ENCODE measurements at regions not wholly inside any gene's neighbourhood (a gene's known extent, or its start where the extent isn't known, plus 50 kb on each side); places are given as distances from the start of the nearest gene placed in this dataset.

- Histone ChIP-seq H3K36me3 (replicated peaks in 1 of 2; ENCODE audit: control insufficient read depth in 1 of 2, insufficient read depth in 2 of 2, low read length in 2 of 2) (no peaks in the 10 kb centered on the region), H2AFZ (ENCODE audit: insufficient read depth, low read depth, low read length, poor library complexity, severe bottlenecking) (no peak overlapping the region), H3K79me2 (ENCODE audit: insufficient read depth, low read length) (no peaks in the 10 kb centered on the region), H3K9me3 (replicated peaks in 1 of 2; ENCODE audit: control insufficient read depth in 1 of 2, insufficient read depth in 1 of 2, low read length in 2 of 2) (peaks cover 0 to 15% of the 10 kb centered on the region in 2 donors), H3K4me3 (replicated peaks in 1 of 3; ENCODE audit: low read depth in 2 of 3, low read length in 3 of 3) (no peak overlapping the region), H4K20me1 (ENCODE audit: insufficient read depth, low read length) (no peaks in the 10 kb centered on the region), H3K27ac (ENCODE audit: low read depth in 1 of 2, low read length in 2 of 2) (no peak overlapping the region), H3K4me2 (replicated peaks; ENCODE audit: extremely low read depth, low read length, poor library complexity, severe bottlenecking) (no peak overlapping the region), H3K4me1 (ENCODE audit: control insufficient read depth in 1 of 2, insufficient read depth in 2 of 2, low read length in 2 of 2) (no peaks in the 10 kb centered on the region), H3K9ac (ENCODE audit: insufficient read depth, low read length, poor library complexity, severe bottlenecking) (no peak overlapping the region), H3K27me3 (ENCODE audit: control insufficient read depth in 2 of 2, insufficient read depth in 2 of 2, low read length in 2 of 2) (no peaks in the 10 kb centered on the region)
- intact Hi-C loops (cut with micrococcal nuclease) = no loop called here
- no peaks in the 10 kb centered on the region for H3K4me1 Mint-ChIP-seq
- H3K27ac Mint-ChIP-seq = no peak overlapping the region
- H3K27me3 Mint-ChIP-seq (ENCODE audit: low read depth in 3 of 3) = peaks cover 0 to 5% (median 0%) of the 10 kb centered on the region in 3 donors
- WGBS (ENCODE audit: insufficient coverage) = no CpG with 5 or more reads among the region's 2 CpGs
- no peak for DNase-seq
- no peak for TF ChIP-seq CTCF (IDR thresholded peaks at IDR 0.05)
- peaks cover 0 to 8% (median 2%) of the 10 kb centered on the region in 7 donors for H3K9me3 Mint-ChIP-seq
- H3K4me3 Mint-ChIP-seq = no peak overlapping the region
- no peaks in the 10 kb centered on the region for H3K36me3 Mint-ChIP-seq
Observed at GRCh38 chr12:30178916-30179315, 395.2 kb upstream of the TMTC1 start.

- H3K27me3 Mint-ChIP-seq (ENCODE audit: low read depth in 3 of 3) = peaks cover 2 to 13% (median 3%) of the 10 kb centered on the region in 3 donors
- Histone ChIP-seq H3K4me2 (replicated peaks; ENCODE audit: extremely low read depth, low read length, poor library complexity, severe bottlenecking) (no peak overlapping the region), H3K79me2 (ENCODE audit: insufficient read depth, low read length) (no peaks in the 10 kb centered on the region), H3K9me3 (replicated peaks in 1 of 2; ENCODE audit: control insufficient read depth in 1 of 2, insufficient read depth in 1 of 2, low read length in 2 of 2) (peaks cover 11 to 14% of the 10 kb centered on the region in 2 donors), H3K9ac (ENCODE audit: insufficient read depth, low read length, poor library complexity, severe bottlenecking) (no peak overlapping the region), H3K4me3 (replicated peaks in 1 of 3; ENCODE audit: low read depth in 2 of 3, low read length in 3 of 3) (no peak overlapping the region), H3K4me1 (ENCODE audit: control insufficient read depth in 1 of 2, insufficient read depth in 2 of 2, low read length in 2 of 2) (no peaks in the 10 kb centered on the region), H3K27me3 (ENCODE audit: control insufficient read depth in 2 of 2, insufficient read depth in 2 of 2, low read length in 2 of 2) (peaks cover 0 to 16% of the 10 kb centered on the region in 2 donors), H2AFZ (ENCODE audit: insufficient read depth, low read depth, low read length, poor library complexity, severe bottlenecking) (no peak overlapping the region), H3K36me3 (replicated peaks in 1 of 2; ENCODE audit: control insufficient read depth in 1 of 2, insufficient read depth in 2 of 2, low read length in 2 of 2) (no peaks in the 10 kb centered on the region), H3K27ac (ENCODE audit: low read depth in 1 of 2, low read length in 2 of 2) (no peak overlapping the region), H4K20me1 (ENCODE audit: insufficient read depth, low read length) (no peaks in the 10 kb centered on the region)
- H3K36me3 Mint-ChIP-seq = no peaks in the 10 kb centered on the region
- H3K4me1 Mint-ChIP-seq = no peaks in the 10 kb centered on the region
- no peak for TF ChIP-seq CTCF (IDR thresholded peaks at IDR 0.05)
- peak overlapping the region in 1 of 2 donors; percentile 61 for H3K4me3 Mint-ChIP-seq
- no peak for DNase-seq
- H3K9me3 Mint-ChIP-seq = peaks cover 3 to 12% (median 5%) of the 10 kb centered on the region in 7 donors
- no peak overlapping the region for H3K27ac Mint-ChIP-seq
- 8% methylated on average over 55 of the region's 58 CpGs for WGBS (ENCODE audit: insufficient coverage)
- intact Hi-C loops (cut with micrococcal nuclease) = no loop called here
Observed at GRCh38 chr12:30169839-30170591, 386.3 kb upstream of the TMTC1 start.
